Mucosa of rectum (tissue), 2 donors: ENCODE measurements at regions not wholly inside any gene's neighbourhood (a gene's known extent, or its start where the extent isn't known, plus 50 kb on each side); places are given as distances from the start of the nearest gene placed in this dataset.
"Not testable (repeated sequence)": the region's sequence is repeated elsewhere in the genome, so short reads cannot be mapped to it uniquely, and the experiment has no call there.

Experiments
- H3K27ac ChIP-seq, 2 donors: one replicate each; pipeline ENCODE4 v1.7.0; 2013; ENCODE audit warnings: inconsistent platforms in 2 of 2, low read depth in 2 of 2, low read length in 2 of 2
- H3K27me3 ChIP-seq, 2 donors: one replicate each; pipeline ENCODE4 v1.7.0; 2013; ENCODE audit warnings: low read length in 2 of 2; ENCODE audit not compliant: control insufficient read depth in 2 of 2, insufficient read depth in 2 of 2
- H3K36me3 ChIP-seq, 2 donors: one replicate each; pipeline ENCODE4 v1.7.0; 2013; ENCODE audit warnings: low read length in 2 of 2; ENCODE audit not compliant: control insufficient read depth in 2 of 2, insufficient read depth in 2 of 2
- H3K4me1 ChIP-seq, 2 donors: one replicate each; pipeline ENCODE4 v1.7.0; 2013; ENCODE audit warnings: low read length in 2 of 2, mild to moderate bottlenecking in 1 of 2; ENCODE audit not compliant: control insufficient read depth in 2 of 2, insufficient read depth in 2 of 2
- H3K4me3 ChIP-seq, 2 donors: one replicate each; pipeline ENCODE4 v1.7.0; 2013; ENCODE audit warnings: low read length in 2 of 2
- H3K9ac ChIP-seq, 2 donors: one replicate each; pipeline ENCODE4 v1.7.0; 2013; ENCODE audit warnings: low read length in 2 of 2, low read depth in 1 of 2, mild to moderate bottlenecking in 1 of 2
- H3K9me3 ChIP-seq, 2 donors: one replicate each; pipeline ENCODE4 v1.7.0; 2013; ENCODE audit warnings: low read length in 2 of 2; ENCODE audit not compliant: control insufficient read depth in 2 of 2
- donor health status: healthy.
- donor health status: Normal muscosa, but diverticular disease.

- not testable (repeated sequence) for H3K9me3 ChIP-seq, H3K36me3 ChIP-seq, H3K27ac ChIP-seq, H3K9ac ChIP-seq, H3K4me3 ChIP-seq, H3K27me3 ChIP-seq
- peaks cover under 1 to 14% of the 10 kb centered on the region in 2 donors for H3K4me1 ChIP-seq
Observed at GRCh38 chr3:170804634-170805033, 65.4 kb downstream of the RPL22L1 start.

GRCh38 chr3:170804078-170804477, 65.9 kb downstream of the RPL22L1 start:
- Histone ChIP-seq H3K9me3 (no peaks in the 10 kb centered on the region), H3K4me1 (peaks cover 0 to 8% of the 10 kb centered on the region in 2 donors), H3K36me3 (no peaks in the 10 kb centered on the region), H3K4me3 (no peak overlapping the region), H3K27ac (no peak overlapping the region), H3K27me3 (no peaks in the 10 kb centered on the region), H3K9ac (no peak overlapping the region)

GRCh38 chr3:170802164-170803151, 67.5 kb downstream of the RPL22L1 start:
- Histone ChIP-seq H3K4me1 (peaks cover 0 to 5% of the 10 kb centered on the region in 2 donors), H3K27ac (no peak overlapping the region), H3K27me3 (no peaks in the 10 kb centered on the region)

GRCh38 chr3:170801597-170801996, 68.4 kb downstream of the RPL22L1 start:
- H3K36me3 ChIP-seq = no peaks in the 10 kb centered on the region
- H3K4me1 ChIP-seq = peaks cover 0 to 5% of the 10 kb centered on the region in 2 donors
- H3K4me3 ChIP-seq = no peak overlapping the region
- no peaks in the 10 kb centered on the region for H3K9me3 ChIP-seq
- H3K27ac ChIP-seq = no peak overlapping the region
- H3K27me3 ChIP-seq = no peaks in the 10 kb centered on the region
- no peak overlapping the region for H3K9ac ChIP-seq

More at GRCh38 chr3:170802164-170803151, 67.5 kb downstream of the RPL22L1 start:
- no peak overlapping the region for H3K4me3 ChIP-seq
- no peaks in the 10 kb centered on the region for H3K9me3 ChIP-seq
- H3K36me3 ChIP-seq = no peaks in the 10 kb centered on the region
- no peak overlapping the region for H3K9ac ChIP-seq

- not testable (repeated sequence) for H3K9me3 ChIP-seq, H3K27ac ChIP-seq, H3K36me3 ChIP-seq, H3K4me3 ChIP-seq, H3K9ac ChIP-seq, H3K4me1 ChIP-seq, H3K27me3 ChIP-seq
Observed at GRCh38 chr3:170800275-170800674, 69.7 kb downstream of the RPL22L1 start.

GRCh38 chr3:170799009-170799408, 71.0 kb downstream of the RPL22L1 start:
- H3K27ac ChIP-seq = no peak overlapping the region
- no peaks in the 10 kb centered on the region for H3K36me3 ChIP-seq
- H3K27me3 ChIP-seq = no peaks in the 10 kb centered on the region

GRCh38 chr3:170797685-170798084, 72.3 kb downstream of the RPL22L1 start:
- Histone ChIP-seq H3K27ac (no peak overlapping the region), H3K27me3 (no peaks in the 10 kb centered on the region), H3K4me1 (no peaks in the 10 kb centered on the region), H3K9me3 (no peaks in the 10 kb centered on the region), H3K4me3 (no peak overlapping the region), H3K36me3 (no peaks in the 10 kb centered on the region), H3K9ac (no peak overlapping the region)

More at GRCh38 chr3:170799009-170799408, 71.0 kb downstream of the RPL22L1 start:
- H3K9me3 ChIP-seq = no peaks in the 10 kb centered on the region
- peaks cover 0 to under 1% of the 10 kb centered on the region in 2 donors for H3K4me1 ChIP-seq
- H3K4me3 ChIP-seq = no peak overlapping the region
- no peak overlapping the region for H3K9ac ChIP-seq

- Histone ChIP-seq H3K4me3 (no peak overlapping the region), H3K9me3 (no peaks in the 10 kb centered on the region), H3K36me3 (no peaks in the 10 kb centered on the region), H3K27ac (no peak overlapping the region), H3K9ac (no peak overlapping the region), H3K27me3 (no peaks in the 10 kb centered on the region), H3K4me1 (no peaks in the 10 kb centered on the region)
Observed at GRCh38 chr3:170792471-170792870, 77.5 kb downstream of the RPL22L1 start.

GRCh38 chr3:170790647-170791046, 79.3 kb downstream of the RPL22L1 start:
- no peaks in the 10 kb centered on the region for H3K27me3 ChIP-seq
- no peaks in the 10 kb centered on the region for H3K9me3 ChIP-seq
- H3K4me3 ChIP-seq = no peak overlapping the region
- no peak overlapping the region for H3K9ac ChIP-seq
- no peaks in the 10 kb centered on the region for H3K4me1 ChIP-seq
- no peak overlapping the region for H3K27ac ChIP-seq
- no peaks in the 10 kb centered on the region for H3K36me3 ChIP-seq

GRCh38 chr3:170787464-170787863, 82.5 kb downstream of the RPL22L1 start:
- no peaks in the 10 kb centered on the region for H3K4me1 ChIP-seq
- peaks cover 0 to 1% of the 10 kb centered on the region in 2 donors for H3K27me3 ChIP-seq
- no peaks in the 10 kb centered on the region for H3K9me3 ChIP-seq
- H3K27ac ChIP-seq = no peak overlapping the region
- H3K4me3 ChIP-seq = no peak overlapping the region
- no peaks in the 10 kb centered on the region for H3K36me3 ChIP-seq
- no peak overlapping the region for H3K9ac ChIP-seq
